GM10248 (cell line): ENCODE measurements at regions not wholly inside any gene's neighbourhood (a gene's known extent, or its start where the extent isn't known, plus 50 kb on each side); places are given as distances from the start of the nearest gene placed in this dataset.
"Not testable (repeated sequence)": the region's sequence is repeated elsewhere in the genome, so short reads cannot be mapped to it uniquely, and the experiment has no call there.

Experiments used
- CTCF ChIA-PET: fragments of 300-600 bp; sonication (Branson Sonifier 250); formaldehyde crosslinking; extraction: SDS; loops from one replicate; lab custom pipeline; 2021; ENCODE audit warnings: antibody characterized with exemption; lab: Yijun Ruan, JAX
- POLR2A ChIA-PET: fragments of 350-650 bp; sonication (Branson Sonifier 250); formaldehyde crosslinking; extraction: SDS; loops from one replicate; lab custom pipeline; 2020; ENCODE audit warnings: antibody characterized with exemption; lab: Yijun Ruan, JAX
- DNase-seq: peaks from one replicate; pipeline ENCODE4 v3.0.0; 2012; ENCODE audit errors: extremely low spot score
- TF ChIP-seq, protein P1 (sequence below): IDR thresholded peaks from 2 replicates; pipeline ENCODE4 v1.5.1; 2012; ENCODE audit warnings: mild to moderate bottlenecking, low read depth; ENCODE audit errors: extremely low read depth, missing control alignments, control extremely low read depth

DNA sequence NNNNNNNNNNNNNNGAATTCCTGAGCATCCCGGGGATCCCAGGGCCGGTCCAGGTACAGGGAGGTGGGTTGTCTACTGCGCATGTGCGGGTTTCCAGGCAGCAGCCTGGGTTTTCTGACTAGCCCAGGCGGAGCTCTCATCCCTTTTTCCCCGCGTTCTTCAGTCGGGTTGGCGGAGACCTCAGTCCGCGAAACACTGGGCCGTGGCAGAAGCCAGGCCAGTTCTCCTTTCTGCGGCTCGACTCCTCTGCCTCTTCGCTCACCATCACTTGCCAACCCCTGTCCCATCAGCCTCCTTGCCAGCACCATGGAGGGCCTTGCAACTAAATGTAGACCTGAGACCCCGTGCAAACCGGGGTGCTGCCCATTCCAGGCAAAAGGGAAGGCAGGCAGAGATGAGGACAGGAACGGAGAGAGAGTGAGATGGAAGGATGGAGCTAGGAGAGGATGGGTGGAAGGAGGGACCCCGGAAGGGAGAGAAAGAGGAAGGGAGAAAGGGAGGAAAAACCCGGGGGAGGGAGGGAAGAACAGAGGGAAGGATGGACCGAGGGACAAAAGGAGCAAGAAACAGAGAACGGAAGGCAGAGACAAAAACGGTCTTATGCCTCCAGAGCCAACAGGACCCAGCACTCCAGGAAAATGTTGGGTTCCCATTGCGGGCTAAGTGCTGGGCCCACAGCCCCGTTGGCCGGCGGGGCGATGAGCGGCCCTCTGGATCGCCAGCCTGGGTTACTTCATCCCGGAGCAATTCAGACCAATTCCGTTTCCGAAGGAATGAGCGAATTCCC lies 445.4 kb upstream of the DEFB115 start:
- peak; percentile 38 for DNase-seq
- POLR2A ChIA-PET: no interaction called here
- TF ChIP-seq, protein P1, sequence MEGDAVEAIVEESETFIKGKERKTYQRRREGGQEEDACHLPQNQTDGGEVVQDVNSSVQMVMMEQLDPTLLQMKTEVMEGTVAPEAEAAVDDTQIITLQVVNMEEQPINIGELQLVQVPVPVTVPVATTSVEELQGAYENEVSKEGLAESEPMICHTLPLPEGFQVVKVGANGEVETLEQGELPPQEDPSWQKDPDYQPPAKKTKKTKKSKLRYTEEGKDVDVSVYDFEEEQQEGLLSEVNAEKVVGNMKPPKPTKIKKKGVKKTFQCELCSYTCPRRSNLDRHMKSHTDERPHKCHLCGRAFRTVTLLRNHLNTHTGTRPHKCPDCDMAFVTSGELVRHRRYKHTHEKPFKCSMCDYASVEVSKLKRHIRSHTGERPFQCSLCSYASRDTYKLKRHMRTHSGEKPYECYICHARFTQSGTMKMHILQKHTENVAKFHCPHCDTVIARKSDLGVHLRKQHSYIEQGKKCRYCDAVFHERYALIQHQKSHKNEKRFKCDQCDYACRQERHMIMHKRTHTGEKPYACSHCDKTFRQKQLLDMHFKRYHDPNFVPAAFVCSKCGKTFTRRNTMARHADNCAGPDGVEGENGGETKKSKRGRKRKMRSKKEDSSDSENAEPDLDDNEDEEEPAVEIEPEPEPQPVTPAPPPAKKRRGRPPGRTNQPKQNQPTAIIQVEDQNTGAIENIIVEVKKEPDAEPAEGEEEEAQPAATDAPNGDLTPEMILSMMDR: no peak
- CTCF ChIA-PET: no interaction called here

DNA sequence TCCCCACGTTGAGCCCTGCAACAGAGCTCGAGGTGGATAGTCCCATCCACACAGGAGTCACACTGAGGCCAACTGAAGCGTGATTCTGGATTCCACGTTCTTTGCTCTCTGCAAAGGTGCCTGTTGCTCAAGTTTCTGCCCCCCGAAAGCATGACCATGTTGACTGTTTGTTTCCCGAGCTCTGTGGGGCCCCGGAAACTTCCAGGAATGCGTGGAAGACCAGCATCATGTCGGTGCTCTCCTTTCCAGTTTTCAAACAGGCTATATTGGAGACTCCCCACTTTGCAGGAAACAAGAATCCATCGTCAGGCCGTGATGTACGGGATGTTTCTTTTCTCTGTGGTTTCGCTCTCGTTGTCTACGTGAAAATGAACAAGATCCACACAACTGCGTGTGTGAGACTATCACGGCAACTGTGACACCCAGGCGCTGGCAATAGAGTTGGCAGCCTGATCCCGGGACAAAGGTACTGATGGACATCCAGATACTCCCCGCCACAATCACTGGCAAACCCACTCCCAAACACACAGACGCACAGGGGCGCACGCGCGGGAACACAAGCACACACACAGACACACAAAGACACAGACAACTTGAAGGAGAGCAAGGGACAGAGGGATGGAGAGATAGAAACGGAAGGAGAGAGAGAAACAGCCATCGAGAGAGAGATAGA lies 444.6 kb upstream of the DEFB115 start:
- DNase-seq: peak; percentile 25
- CTCF ChIA-PET: no interaction called here
- POLR2A ChIA-PET: no interaction called here
- TF ChIP-seq, protein P1: no peak

DNA sequence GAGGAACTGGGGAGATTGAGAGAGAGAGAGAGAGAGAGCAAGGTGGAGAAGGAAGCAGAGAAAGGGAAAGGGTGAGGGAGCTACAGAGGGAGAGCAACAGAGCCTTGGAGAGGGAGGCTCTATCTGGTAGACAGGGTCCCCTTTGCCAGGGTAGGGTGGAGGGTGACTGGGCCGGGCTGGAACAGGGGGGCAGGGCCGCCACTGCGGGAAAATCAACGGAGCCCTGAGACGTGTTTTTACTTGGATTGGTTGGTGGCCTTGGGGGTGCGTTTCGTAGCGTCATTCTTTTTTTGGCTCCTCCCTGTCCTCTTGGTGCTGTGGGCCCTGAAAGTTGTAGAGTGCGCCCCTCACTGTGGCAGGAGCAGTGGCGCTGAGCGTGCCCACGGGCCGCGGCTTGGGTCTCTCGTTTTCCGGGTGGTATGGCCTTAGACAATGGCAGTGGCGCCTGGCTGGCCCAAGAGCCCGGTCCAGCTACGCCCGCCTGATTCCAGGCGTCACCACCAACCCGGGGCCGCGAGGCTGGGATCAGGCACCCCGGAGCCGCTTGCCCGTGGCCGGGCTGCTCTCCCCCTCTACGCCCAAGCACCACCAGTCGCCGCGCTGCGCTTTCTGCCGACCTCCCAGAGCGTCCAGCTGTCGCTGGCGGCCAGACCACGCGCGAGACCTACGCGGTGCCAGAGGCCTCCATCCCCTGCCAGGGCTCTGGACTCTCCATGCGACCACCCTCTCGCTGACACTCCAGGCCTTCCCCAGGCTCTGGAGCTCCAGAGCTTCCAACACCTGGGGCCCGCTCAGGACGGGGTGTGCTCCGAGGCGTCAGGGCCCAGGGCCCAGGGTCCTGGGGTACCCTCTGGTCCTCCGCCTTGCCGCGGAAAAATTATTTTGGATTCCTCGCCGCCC lies 443.8 kb upstream of the DEFB115 start:
- peak; percentile 25 for DNase-seq
- POLR2A ChIA-PET, CTCF ChIA-PET: not testable (repeated sequence)

DNA sequence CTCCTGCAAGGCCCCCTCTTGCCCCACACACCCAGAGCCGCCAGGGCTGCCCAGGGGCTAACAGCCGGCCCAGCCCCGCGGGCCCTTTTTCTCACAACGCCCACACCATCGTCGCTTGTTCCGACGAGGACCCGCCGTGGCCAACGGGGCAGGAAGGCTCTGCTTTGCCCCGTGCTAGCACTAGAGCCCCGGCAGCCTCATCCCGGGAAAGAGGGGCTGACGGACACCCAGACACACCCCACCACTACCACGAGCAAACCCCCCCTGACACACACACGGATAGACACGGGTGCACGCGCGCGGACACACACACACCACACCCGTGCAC lies 443.2 kb upstream of the DEFB115 start:
- CTCF ChIA-PET, POLR2A ChIA-PET: not testable (repeated sequence)

DNA sequence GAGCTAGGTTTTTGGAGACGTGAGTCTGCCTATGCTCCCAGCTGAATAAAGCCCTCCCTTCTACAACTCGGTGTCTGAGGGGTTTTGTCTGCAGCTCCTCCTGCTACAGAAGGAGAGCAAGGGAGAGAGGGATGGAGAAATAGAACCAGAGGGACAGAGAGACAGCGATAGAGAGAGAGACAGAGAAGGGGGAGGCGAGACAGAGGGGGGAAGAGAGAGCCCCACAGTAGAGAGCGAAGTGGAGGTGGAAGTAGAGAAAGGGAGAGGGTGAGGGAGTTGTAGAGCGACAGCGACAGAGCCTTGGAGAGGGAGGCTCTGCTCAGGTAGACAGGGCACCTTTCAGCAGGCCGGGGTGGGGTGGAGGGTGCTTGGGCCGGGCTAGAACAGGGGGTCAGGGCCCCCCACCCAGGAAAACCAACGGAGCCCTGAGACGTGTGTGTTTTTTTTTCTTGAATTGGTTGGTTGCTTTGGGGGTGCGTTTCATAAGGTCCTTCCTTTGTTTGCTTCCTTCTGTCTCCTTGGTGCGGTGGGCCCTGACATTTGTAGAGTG lies 442.4 kb upstream of the DEFB115 start:
- POLR2A ChIA-PET, DNase-seq, CTCF ChIA-PET: not testable (repeated sequence)

More for the DNA sequence above, 443.2 kb upstream of the DEFB115 start:
- DNase-seq: not testable (repeated sequence)

DNA sequence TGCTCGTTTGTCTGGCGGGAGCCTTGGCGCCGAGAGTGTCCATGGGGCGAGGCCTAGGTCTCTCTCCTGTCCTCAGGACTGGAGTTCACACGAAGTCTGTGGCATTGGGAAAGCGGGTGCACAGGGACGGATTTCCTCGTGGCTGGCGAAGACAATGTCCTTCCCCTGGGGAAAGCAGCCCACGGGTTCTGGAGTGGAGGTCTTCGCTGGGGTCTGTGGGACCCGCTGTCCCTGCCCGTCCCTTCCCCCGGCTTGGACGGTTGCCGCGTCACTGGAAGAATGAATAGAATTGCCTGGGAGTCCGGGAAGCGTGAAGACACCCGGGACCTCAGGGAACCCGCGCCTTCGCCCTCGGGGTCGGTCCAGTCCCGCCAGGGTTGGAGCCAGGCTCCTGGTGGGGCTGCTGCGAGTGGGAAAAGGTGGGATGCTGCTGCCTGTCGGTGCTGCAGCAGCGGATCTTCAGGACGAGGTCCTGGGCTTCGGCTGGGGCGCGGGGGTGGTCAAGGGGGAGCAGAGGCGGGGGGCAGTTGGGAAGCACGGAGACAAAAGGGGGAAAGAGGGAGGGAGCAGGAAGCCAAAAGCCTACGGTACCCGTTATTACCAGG lies 441.8 kb upstream of the DEFB115 start:
- TF ChIP-seq, protein P1: no peak
- peak; percentile 20 for DNase-seq
- CTCF ChIA-PET: no interaction called here
- POLR2A ChIA-PET: no interaction called here

DNA sequence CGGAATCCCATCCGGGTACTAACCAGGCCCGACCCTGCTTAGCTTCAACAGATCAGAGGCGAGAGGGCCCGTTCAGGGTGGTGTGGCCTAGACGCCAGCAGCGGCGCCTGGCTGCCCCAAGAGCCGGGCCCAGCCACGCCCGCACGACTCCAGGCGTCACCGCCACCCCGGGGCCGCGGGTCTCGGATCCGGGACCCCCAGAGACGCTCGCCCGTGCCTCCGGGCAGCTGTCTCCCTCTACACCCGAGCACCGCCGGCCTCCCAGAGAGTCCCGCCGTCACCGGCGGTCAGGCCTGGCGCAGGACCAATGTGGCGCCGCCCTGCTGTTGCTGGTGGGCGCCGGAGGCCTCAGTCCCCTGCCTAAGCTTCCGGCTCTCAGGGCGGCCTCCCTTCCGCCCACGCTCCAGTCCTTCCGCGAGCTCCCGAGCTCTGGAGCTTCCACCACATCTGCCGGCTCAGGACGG lies 441.2 kb upstream of the DEFB115 start:
- DNase-seq: no peak
- TF ChIP-seq, protein P1: no peak
- CTCF ChIA-PET: no interaction called here
- POLR2A ChIA-PET: no interaction called here

DNA sequence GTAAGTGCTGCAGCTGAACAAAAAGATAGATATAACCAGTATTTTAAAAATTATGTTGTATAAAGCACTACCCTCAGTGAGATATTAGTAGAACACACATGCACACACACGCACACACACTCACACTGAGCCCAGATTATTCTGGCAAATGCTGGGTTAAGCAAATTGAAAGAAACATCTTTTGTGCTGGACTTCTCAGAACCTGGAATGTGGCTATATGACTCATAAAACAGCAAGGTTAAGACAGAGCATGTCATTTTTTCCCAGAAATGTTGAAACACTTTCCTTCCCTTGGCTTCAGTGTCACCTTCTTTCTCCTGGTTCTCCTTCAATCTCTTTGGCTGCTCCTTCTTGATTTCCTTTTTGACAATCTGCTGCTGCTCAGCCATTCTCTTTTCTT lies 435.8 kb upstream of the DEFB115 start:
- CTCF ChIA-PET, POLR2A ChIA-PET, DNase-seq: not testable (repeated sequence)

DNA sequence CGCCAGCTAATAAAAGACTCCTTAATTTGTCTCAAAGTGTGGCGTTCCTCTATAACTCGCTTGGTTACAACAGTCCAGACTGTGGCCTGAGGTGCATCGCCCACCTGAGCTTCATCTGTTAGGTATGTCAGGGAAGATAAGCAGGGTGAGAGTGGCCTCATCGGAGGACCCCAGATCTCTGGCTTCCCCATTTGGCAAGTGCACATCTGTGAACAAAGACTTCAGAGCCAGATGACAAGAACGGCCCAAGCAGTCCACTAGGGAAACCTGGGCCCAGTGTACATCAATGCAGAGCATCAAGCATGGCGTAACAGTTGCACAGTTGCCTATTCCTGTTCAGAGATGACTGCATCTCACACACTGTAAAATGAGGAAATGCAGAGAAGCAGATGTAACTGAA lies 432.8 kb upstream of the DEFB115 start:
- DNase-seq, POLR2A ChIA-PET, CTCF ChIA-PET: not testable (repeated sequence)

DNA sequence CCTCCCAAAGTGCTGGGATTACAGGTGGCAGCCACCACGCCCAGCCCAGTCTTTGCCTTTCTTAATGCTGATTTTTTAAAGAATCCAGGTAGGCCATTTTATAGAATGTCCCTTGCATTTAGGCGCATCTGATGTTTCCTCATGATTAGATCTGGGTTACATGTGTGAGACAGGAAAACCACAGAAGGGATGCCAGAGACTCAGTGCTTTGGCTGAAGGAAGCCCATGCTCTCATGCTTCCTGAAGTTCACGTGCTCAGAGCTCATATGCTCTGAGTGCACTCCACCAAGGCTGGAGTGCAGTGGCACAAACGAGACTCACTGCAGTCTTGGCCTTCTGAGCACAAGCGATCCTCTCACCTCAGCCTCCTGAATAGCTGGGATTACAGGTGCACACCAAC lies 411.5 kb upstream of the DEFB115 start:
- DNase-seq, CTCF ChIA-PET, POLR2A ChIA-PET: not testable (repeated sequence)

DNA sequence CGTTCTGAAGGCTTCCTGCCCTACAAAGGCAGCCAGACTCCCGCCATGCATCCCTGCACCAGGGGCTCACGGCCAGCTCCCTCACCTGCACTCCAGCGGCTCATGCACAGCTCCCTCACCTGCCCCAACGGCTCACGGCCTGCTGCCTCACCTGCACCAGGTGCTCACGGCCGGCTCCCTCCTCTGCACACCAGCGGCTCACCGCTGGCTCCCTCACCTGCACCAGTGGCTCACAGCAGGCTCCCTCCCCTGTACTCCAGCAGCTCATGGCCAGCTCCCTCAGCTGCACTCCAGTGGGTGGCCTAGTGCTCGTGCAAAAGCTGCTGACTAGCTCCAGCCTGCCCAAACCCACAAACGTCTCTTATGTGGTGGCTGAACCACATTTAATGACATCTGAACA lies 389.2 kb upstream of the DEFB115 start:
- POLR2A ChIA-PET, DNase-seq: not testable (repeated sequence)
- CTCF ChIA-PET: interaction anchor here (0.9 kb wide), 1 partner anchor 10 kb away, joined by 3 read pairs; no protein-coding TSS in a partner anchor

DNA sequence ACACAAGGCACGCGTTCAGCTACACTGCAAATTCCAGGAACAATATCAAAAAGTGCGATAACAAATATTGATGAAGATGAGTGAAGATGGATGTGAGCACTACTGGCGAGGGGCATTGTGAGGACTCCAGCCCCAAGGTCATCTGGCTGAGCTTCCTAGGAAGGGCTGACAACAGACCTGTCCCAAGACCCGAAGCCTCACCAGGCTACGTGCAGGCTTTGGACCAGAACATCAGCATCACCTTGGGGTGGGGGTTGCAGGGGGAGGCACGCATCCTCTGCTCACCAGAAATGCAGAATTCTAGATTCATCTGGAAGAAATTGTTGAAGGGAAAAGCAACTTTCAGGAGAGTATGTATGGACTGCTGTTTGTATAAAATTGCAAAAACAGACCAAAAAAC lies 386.3 kb upstream of the DEFB115 start:
- POLR2A ChIA-PET, CTCF ChIA-PET, DNase-seq: not testable (repeated sequence)
